Peyer's patch (tissue), 4 donors: ENCODE measurements at regions not wholly inside any gene's neighbourhood (a gene's known extent, or its start where the extent isn't known, plus 50 kb on each side); places are given as distances from the start of the nearest gene placed in this dataset.

ENCODE experiments used
- CTCF ChIP-seq, 6 experiments: fragments of 450-650 bp in 4 of 6; fragments of 200-600 bp in 2 of 6; sonication (generic) in 1 of 6; IDR thresholded peaks; one replicate each; pipeline ENCODE4 v1.5.1; 2017 to 2019; ENCODE audit warnings: antibody characterized with exemption in 6 of 6, mild to moderate bottlenecking in 3 of 6, moderate library complexity in 1 of 6
- POLR2A ChIP-seq, 2 donors: fragments of 450-650 bp; IDR thresholded peaks; one replicate each; pipeline ENCODE4 v1.5.1; 2017; ENCODE audit warnings: antibody characterized with exemption in 2 of 2, mild to moderate bottlenecking in 2 of 2, moderate library complexity in 2 of 2

GRCh38 chr21:24658026-24658425, 949.3 kb downstream of the MRPL39 start:
- TF ChIP-seq CTCF (IDR thresholded peaks at IDR 0.05) (no peak), POLR2A (IDR thresholded peaks at IDR 0.05) (no peak)
